ENCODE measurements at regions not wholly inside any gene's neighbourhood (a gene's known extent, or its start where the extent isn't known, plus 50 kb on each side); places are given as distances from the start of the nearest gene placed in this dataset.

DNA sequence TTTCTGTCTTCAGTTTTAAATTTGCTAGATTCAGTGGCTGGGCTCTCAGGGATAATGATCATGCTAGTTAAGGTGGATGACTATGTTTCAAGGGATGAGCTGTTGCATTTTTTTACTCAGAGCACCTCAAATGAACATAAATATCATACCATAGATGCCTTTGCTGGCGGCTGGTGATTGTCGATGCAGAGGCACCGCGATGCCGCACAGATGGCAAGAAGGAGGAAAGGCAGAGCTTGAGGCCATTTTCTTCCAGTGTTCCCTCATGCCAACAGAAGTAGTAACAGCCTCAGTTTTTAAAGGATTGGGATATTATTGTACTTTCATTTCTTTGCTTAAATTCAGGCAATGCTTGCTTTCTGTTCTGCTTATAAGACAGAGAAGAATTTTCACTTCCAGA, 654.7 kb upstream of the IGFBP7 start:
- TF ChIP-seq, protein P1, sequence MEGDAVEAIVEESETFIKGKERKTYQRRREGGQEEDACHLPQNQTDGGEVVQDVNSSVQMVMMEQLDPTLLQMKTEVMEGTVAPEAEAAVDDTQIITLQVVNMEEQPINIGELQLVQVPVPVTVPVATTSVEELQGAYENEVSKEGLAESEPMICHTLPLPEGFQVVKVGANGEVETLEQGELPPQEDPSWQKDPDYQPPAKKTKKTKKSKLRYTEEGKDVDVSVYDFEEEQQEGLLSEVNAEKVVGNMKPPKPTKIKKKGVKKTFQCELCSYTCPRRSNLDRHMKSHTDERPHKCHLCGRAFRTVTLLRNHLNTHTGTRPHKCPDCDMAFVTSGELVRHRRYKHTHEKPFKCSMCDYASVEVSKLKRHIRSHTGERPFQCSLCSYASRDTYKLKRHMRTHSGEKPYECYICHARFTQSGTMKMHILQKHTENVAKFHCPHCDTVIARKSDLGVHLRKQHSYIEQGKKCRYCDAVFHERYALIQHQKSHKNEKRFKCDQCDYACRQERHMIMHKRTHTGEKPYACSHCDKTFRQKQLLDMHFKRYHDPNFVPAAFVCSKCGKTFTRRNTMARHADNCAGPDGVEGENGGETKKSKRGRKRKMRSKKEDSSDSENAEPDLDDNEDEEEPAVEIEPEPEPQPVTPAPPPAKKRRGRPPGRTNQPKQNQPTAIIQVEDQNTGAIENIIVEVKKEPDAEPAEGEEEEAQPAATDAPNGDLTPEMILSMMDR (IDR thresholded peaks at IDR 0.05), result no peak
- TF ChIP-seq POLR2A (IDR thresholded peaks at IDR 0.05) (no peak), EP300 (IDR thresholded peaks at IDR 0.05) (no peak)
